Cerebellar nuclear complex (tissue), 1 donor: ENCODE measurements at regions not wholly inside any gene's neighbourhood (a gene's known extent, or its start where the extent isn't known, plus 50 kb on each side); places are given as distances from the start of the nearest gene placed in this dataset.

Source experiments
- DNase-seq, 2 experiments: peaks; one replicate each; lab custom pipeline; 2025; lab: John Stamatoyannopoulos, UW

DNA sequence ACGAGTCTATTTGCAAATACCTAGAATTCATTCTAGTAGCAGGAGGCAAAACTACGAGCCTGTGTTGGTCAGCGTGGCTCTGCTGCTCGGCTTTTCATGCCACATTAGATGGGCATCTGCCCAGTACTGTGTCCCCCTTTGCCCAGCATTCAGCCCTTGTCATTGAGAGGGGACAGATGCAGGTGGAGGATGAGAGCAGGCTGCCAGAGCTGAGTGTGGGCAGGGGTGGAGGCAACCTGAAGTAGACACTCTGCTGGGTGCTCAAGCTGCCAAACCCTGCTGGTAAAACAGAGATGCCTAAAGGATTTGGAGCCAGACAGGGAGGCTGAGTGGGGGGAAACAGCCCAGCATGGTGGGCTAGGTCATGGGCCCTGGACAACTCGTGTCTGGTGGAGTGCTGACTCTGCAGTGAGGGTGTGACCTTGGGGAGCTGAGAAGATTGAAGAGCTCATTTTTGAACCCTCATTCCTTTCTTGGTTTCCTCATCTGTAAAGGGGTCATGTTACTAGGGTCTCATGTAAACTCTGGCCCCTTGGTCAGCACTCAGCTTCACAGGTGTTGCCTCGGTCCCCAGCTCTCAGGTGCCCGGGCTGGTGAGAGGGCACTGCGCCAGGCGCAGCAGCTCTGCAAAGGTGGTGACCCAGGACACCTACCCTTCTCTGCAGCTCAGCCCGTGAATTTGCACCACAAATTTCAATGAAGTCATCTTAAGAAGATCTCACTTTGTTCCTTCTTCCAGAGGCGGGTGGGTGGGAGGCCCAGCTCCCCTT lies 64.2 kb upstream of the BHLHE23 start:
- no peak for DNase-seq

GRCh38 chr20:63070301-63070625 lies 63.5 kb upstream of the BHLHE23 start:
- no peak for DNase-seq

GRCh38 chr20:63068711-63069367 lies 62.1 kb upstream of the BHLHE23 start:
- no peak for DNase-seq

DNA sequence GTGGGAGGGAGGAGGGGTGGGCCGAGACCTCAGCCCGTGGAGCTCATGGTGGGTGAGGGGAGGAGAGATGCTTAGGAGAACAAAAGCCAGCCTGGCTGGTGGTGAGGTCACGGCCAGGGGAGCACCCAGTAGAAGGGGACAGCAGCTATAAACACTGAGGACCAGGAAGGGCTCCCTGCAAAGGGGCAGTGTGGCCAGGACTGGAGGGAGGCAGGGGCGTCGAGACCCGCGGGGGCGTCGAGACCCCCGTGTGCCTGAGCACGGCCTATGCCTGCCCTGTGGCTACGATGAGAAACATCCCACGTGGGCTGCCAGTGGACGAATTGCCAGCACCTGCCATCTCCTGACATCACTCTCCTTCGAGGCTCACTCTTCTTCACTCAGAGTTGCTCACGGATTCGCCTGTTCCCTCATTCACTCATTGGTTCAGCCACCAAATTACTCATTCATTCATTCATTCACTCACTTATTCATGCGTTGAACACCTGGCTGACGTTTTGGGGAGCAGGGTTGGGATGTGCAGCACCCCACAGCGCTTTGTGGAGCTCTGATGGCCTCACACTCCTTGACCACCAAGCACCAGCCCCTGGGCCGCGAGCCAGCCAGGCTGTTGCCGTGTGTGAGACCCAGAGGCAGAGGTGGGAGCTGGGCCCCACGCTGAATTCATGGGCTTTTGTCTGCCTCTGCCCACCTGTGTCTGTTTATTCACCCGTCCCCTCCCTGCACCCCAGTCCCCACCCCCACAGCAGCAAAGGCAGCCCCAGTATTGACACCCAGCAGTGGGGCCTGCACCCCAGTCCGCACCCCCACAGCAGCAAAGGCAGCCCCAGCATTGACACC lies 61.2 kb upstream of the BHLHE23 start:
- DNase-seq, result no peak

- no peak for DNase-seq
Measured at GRCh38 chr20:63067266-63067635, 60.5 kb upstream of the BHLHE23 start.

- no peak for DNase-seq
Measured at GRCh38 chr20:63066506-63067265, 59.9 kb upstream of the BHLHE23 start.

- DNase-seq, result no peak
Measured at GRCh38 chr20:63065911-63066310, 59.1 kb upstream of the BHLHE23 start.

- DNase-seq, result no peak
Measured at GRCh38 chr20:63064745-63065711, 58.3 kb upstream of the BHLHE23 start.

- no peak for DNase-seq
Measured at GRCh38 chr20:63064310-63064709, 57.5 kb upstream of the BHLHE23 start.

DNA sequence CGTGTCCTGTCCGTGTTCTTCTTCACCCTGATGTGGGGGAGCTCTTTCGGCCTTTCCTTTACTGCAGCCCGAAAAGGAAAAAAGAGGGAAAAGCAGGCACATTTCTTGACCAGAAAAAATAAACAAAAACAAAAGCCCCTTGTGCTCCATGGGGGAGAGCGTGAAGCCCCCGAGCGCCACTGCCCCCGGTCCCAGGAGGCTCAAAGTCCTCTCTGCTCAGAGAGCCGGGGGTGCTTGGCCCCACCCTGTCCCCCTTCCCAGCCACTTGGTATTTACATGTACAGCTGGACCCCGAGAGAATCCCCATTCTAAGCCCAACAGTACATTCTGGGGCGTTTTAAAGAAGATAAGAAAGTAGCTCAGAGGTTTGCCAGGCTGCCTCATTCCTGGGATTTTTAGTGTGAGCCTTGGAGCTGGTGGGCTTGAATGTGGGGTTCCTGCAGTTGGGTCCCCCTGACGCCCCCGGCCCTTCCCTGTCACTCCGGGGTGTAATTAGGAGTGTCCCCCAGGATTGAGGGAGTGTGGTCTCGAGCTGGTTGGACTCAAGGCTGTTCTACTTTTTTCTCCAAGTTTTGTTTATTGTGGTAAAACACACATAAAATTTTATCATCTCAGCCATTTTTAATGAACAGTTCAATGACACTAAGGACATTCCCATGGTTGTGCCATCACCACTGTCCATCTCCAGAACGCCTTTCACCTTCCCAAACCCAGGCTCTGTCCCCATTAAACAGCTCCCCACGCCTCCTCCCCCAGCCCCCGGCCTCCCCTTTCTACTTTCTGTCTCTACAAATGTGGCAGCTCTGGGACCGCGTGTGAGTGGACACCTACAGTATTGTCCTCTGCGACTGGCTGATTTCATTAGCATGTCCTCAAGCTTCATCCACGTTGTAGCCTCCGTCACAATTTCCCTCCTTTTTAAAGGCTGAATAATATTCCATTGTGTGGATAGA lies 55.7 kb upstream of the BHLHE23 start:
- no peak for DNase-seq

GRCh38 chr20:63061771-63062100 lies 55.0 kb upstream of the BHLHE23 start:
- DNase-seq, result no peak

- no peak for DNase-seq
Measured at GRCh38 chr20:63061051-63061770, 54.4 kb upstream of the BHLHE23 start.

DNA sequence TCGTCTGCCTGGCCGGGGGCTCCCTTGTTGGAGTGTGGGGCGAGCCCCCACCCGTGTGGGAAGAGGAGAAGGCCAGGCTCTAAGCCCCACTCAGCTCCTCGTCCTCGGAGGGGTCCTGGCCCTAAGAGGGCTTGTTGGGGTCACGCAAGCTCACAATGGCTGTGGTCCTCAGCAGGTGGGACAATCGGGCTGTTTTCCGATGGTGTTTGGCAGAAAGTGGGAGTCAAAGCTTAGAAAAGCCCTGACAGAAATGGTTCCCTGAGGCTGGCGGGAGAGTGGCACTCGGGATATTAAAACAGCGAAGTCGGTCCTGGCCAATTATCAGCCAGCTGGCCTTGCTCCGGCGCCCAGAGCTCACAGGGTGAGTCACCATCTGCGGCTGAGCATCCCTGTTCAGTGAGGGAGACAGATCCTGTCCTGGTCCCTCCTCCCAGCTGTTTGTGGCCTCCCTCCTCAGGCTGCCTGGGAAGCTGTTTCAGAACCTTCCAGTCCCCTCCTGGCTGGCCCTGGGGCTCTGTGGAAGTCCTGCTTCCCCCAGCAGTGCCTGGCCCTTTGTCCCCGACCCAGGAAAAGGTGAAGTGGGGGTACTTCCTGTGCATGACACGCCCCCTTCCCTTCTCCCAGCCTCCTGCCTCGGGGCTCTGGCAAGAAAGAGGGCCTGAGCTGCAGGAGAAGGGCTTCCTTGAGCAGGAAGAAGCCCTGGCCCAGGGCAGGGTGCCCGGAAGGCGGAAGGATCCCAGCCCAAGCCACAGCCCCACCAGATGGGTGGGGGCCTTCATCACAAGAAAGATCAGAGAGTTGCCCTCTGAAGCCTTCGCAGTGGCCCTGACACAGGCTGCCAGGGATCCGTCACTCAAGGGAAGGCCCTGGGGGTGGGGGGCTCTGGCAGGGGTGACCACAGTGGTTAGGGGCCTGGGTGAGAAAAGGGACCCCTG lies 53.6 kb upstream of the BHLHE23 start:
- peak; percentile 55 to 65 for DNase-seq

- no peak for DNase-seq
Measured at GRCh38 chr20:63059684-63060056, 52.9 kb upstream of the BHLHE23 start.

GRCh38 chr20:63058696-63059335 lies 52.1 kb upstream of the BHLHE23 start:
- no peak for DNase-seq

DNA sequence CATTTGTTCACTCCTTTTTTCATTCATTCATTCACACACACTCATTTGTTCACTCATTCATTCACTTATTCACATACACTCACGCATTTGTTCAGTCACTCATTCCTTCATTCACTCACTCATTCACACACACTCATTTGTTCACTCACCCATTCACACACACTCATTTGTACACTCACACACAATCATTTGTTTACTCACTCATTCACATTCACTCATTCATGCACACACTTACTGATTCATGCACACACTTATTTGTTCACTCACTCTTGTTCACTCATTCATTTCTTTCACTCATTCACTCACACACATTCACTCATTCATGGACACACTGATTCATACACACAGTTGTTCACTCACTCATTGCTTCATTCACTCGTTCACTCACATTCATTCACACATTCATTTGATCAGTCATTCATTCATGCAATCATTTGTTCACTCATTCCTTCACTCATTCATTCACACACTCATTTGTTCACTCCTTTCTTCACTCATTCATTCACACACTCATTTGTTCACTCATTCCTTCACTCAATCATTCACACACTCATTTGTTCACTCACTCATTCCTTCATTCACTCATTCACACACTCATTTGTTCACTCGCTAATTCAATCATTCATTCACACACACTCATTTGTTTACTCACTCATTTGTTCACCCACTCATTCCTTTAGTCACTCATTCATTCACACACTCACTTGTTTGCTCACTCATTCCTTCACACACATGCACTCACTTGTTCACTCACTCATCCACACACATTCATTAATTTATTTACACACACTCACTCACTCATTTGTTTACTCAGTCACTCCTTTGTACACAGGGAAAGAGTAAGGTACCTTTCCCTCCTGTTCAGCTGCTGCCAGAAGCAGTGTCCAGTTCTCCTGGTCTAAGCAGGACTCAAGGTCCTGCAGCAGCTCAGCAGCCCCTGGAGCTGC lies 50.7 kb upstream of the BHLHE23 start:
- no peak for DNase-seq
